Inflammatory macrophage treated with lipopolysaccharide for 4 hours (primary cell): ENCODE measurements at regions not wholly inside any gene's neighbourhood (a gene's known extent, or its start where the extent isn't known, plus 50 kb on each side); places are given as distances from the start of the nearest gene placed in this dataset.
"Not testable (repeated sequence)": the region's sequence is repeated elsewhere in the genome, so short reads cannot be mapped to it uniquely, and the experiment has no call there.

Source experiments
- DNase-seq: peaks from one replicate; pipeline ENCODE4 v3.0.0-alpha.2; 2020

DNA sequence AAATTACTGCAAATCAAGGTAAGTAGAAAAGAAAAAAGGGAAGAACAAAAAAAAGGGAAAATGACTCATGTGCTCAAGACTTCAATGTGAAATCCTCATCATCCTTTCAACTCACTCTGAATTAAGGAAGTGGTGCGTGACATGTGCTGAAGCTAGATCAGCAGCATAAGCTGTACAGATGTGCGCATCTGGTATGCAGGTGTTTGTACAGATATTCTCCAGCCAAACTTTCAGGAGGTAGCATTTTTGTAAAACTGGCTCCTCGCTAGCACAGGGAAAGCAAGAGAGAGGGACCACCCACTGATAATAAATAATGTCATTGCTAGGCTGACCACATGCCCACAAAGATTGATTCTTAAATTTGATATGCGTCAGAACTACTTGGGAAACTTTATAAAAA is 253.9 kb upstream of the RGMB start:
- no peak for DNase-seq

DNA sequence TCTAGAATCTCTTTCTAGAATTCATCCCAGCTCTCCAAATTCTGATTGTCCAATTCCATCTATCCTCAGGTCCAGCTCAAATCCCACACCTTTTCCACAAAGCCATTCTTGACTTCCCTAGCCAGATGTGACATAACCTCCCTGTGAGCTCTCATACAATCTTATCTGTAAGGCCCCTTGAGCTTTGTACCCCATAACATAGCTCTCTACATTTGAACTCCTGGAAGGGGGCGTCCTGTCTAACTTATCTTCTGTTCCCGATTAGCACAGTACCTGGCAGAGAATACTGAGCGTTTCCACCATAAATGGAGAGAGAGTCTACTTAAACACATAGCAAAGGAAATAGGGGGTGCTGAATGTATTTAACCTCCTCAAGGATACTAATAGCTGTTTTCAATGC is 251.6 kb upstream of the RGMB start:
- DNase-seq, result no peak

DNA sequence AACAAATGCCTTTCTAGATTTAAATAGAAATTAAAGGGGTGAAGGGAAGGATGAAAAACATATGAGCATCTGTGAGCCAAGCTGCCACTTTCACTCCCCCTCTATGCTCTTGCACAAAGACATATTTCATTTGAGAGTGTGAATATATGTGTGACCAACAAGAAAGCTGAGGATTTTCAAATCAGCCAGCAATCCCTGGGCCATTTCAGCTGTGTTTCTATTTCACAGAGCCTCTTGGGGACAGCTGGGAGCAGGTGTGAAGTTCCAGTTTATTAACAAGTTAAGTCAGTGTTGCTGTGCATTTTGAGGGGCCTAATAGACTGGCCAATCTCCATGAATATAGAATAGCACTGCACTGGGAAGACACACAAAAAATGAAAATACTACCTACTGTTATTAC is 248.7 kb upstream of the RGMB start:
- DNase-seq, result no peak

DNA sequence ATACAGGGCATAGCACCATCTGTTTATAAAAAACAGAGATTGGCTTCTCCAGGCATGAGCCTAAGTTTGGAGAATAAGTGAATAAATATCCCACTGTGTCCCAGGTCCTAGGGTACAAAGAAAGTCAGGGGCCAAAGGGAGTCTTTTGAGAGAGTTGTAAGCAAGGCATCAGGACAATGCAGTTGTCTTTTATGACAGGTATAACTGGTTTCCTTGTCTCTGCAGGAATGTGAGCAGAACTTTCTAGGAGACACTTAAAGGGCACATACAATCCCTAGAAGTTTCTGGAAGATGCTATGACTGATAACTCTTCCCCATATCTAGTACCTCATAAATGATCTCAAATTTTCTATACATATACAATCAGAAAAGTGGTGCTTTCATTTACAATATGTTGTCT is 245.6 kb upstream of the RGMB start:
- no peak for DNase-seq

DNA sequence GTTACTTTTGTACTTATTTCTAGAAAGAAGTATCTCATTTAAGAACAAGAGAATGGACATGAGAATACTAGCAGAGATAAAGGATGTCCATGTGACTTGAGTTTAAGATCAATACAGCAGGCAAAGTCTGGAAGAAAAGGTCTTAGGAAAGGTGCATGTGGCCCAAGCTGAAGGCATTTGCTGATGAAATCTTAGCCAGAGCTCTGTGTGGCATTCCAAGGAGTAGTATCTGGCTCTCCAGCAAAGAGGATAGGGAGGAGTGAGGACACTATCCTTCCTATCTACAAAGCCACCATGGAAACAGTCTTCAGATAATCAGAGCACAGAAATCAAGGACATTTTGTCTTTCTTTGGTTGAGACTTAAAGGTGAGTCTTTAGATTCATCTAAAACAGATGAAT is 244.1 kb upstream of the RGMB start:
- DNase-seq, result no peak

DNA sequence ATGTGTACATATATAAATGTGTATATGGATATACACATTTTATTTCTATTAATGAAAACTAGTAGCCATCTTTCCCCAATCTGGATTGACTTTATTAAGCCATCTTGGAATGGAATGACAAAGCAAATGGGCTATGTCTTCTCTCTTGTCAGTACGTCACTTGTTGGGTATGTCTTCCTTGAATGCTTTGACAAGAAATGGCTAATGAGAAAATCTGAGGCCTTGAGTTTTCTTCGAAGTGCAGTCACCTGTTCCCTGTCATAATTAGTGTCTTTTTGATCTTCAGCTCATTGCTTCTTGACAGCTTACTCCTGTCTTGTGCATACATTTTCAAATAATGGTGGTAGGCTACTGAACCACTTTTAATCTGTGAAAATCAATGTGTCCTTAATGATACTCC is 243.2 kb upstream of the RGMB start:
- DNase-seq, result no peak

DNA sequence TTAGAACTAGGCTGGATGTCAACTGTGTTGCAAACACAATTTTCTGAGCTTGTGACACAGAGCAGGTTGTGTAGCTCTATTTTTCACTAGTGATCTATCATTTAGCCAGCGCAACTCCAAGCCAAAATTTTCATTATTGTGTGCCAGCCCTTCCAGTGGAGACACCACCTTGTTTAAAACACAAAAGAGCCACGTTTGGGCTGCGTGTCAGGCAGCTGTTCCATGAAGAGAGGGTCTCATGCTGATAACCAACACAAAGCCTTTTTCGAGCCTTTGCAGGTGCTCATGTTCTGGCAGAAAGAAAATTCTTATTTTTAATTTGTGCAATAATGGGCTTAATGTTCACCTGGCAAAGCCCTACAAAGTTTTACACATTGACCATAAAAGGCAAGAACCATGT is 237.6 kb upstream of the RGMB start:
- no peak for DNase-seq

DNA sequence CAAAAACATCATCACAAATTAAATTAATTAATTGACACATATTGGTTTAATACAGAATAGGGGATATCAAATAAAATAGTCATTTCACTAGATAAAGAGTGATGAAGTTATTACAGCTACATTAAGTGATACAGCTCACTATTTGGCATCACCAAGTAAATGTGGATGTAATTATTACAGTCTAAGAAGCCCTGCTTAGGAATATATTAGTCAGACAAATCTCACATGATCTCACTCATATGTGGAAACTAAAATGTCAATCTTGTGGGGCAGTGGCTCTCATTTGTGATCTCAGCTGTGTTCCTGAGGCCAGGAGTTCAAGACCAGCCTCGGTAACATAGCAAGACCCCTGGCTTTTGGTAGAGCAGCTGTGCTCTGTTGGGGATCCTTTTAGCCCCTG is 233.4 kb upstream of the RGMB start:
- no peak for DNase-seq

DNA sequence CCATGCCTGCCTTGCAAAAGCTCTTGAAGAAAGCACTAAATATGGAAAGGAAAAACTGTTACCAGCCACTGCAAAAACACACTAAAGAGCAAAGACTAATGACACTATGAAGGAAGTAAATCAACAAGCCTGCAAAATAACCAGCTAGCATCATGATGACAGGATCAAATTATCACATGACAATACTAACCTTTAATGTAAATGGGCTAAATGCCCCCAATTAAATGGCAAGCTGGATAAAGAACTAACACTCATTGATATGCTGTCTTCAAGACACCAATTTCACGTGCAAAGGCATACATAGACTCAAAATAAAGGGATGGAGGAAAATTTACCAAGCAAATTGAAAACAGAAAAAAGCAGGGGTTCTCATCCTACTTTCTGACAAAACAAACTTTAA is 231.8 kb upstream of the RGMB start:
- DNase-seq, result no peak

DNA sequence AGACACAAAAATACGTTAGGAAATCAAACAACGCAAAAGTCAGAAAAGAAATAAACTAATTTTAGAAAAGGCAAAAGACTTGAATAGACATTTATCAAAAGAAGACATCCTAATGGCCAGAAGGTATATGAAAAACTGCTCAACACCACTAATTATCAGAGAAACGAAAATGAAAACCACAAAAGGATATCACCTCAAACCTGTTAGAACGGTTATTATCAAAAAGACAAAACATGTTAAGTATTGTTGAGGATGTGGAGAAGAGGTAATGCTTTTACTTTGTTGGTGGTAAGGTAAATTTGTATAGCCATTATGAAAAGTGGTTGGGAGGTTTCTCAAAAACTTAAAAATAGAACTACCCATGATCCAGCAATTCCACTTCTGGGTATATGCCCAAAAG is 230.0 kb upstream of the RGMB start:
- no peak for DNase-seq

DNA sequence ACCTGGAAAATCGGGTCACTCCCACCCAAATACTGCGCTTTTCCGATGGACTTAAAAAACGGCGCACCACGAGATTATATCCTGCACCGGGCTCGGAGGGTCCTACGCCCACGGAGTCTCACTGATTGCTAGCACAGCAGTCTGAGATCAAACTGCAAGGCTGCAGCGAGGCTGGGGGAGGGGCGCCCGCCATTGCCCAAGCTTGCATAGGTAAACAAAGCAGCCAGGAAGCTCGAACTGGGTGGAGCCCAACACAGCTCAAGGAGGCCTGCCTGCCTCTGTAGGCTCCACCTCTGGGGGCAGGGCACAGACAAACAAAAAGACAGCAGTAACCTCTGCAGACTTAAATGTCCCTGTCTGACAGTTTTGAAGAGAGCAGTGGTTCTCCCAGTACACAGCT is 226.5 kb upstream of the RGMB start:
- DNase-seq, result not testable (repeated sequence)

DNA sequence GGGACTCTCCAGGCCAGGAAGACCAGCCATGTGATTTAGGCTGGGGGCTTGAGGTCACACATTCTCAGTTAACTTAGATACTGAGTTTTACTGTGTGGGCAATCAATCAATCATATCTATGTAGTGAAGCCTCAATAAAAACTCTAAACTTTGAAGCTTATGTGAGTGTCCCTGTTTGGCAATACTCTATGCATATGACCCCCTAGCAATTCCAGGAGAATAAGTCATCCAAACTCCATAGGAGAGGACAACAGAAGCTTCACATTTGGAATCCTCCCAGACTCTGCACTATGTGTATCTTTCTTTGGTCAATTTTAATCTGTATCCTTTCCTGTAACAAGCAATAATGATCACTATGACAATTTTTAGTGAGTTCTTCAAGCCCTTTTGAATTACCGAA is 216.8 kb upstream of the RGMB start:
- DNase-seq, result no peak

DNA sequence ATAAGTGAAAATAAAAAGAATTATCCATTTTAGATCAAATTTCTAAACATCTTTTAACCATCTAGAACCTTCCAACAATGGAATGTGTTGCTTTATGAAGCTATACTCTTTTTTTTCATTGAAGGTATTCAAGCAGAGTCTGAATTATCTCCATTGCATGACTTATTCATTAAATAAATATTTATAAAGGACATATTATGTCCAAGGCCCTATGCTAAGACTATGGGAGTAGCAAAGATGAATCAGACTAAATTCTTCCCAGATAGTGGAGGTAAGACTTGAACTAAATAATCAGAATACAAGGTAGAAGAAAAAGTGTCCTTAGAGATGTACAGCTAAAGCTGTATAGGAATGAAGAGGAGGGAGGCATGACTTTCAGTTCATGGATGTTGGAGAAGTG is 215.5 kb upstream of the RGMB start:
- DNase-seq, result no peak

DNA sequence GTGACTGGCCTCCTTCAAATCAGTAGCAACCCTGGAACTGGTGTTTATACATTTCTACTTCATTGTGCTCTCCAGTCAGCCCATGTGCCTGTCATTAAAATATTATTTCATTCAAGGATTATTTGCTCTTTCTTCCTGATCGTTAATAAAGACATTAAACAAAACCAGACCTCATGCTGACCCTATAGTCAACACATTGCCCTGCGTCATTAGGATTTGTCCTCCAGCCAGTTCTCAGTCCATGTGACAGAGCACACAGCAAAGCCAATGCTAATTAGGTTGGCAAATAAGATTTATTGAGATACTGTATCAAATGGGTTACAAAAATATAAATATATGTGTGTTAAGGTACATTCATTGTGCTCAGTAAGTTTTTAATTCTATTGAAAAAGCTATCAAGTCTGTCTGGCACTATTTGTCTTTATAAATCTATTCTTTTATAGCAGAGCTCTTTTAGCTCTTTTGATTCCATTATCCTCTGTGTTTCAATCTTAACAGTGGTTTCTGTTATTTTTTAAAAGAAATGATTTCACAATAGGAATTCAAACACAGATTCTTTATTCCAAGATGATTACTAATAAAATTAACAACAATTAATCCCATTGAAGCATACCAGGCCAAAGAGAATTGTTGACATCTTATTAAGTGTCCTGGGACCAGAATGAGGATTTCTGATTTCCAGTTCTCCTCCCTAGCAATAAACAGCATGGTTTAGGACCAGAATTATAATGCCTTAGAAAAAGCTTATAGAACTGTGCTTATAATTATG is 209.4 kb upstream of the RGMB start:
- DNase-seq, result no peak

DNA sequence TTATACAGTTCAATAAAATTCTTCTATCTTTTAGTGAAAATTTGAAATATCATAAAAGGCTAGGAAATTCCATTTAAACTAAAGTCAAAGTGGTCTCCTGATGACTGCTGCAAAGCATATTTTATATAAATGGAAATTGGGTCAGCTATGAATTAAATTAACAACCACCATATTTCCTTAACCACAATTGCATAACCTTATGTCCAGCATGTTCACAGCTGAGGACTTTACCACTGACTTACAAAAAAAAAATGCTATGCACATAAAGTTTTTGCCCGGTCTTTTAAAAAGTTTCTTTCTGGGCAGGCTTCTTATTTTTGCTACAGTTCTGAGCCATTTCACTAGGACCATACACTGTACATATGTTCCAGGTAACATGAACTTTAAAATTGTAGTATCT is 208.6 kb upstream of the RGMB start:
- DNase-seq, result no peak

DNA sequence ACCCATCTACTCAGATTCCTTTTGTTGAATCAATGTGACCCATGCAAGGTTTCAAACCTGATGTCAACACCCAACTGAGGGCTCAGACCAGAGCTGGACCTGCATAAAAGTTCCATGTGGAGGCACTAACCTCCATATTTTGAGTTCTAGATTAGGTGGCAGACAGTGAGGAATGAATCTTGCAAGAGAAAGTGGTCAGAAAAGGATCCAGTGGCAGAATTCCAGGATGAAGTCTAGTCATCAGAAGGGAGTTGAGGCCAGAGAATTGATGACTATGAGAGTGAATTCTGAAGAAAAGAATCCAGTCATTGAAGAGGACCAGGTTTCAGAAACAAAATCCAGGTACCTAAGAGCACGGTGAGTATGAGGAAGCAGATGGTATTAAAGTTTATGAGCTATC is 205.1 kb upstream of the RGMB start:
- no peak for DNase-seq

DNA sequence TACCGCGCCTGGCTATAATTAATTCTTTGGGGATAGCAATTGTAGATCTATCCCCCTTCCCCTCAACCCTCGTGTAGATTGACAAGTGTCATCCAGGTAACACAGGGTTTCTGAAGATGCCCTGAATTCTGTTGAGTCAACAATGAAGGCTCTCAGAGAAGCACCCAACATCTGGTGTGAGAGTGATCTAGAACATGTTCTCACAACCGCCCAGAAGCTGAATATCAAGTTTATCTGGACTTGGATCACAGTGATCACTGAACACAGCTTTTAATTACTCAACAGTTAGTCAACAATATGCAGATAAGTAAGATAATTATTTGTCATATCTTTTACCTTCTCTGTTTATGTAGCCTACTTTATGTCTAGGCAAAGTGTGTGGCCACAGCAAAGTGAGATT is 204.2 kb upstream of the RGMB start:
- no peak for DNase-seq

DNA sequence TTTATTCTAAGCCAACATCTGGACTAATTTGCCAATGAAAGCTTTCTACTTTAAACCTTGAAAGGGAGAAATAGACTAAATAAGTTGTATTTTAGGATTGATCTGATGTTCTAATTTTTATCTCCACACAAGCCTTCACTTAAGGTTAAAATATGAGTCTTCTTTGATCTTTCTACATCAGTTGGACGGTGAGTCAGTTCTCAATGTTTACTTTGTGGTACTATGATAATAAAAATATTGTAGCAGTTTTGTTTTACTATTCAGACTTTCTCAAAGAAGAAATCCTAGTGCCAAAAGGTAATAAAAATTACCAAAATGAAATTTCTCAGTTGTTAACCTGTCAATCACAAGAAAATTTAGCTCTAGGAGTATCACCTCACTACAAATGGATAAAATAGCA is 203.5 kb upstream of the RGMB start:
- no peak for DNase-seq

DNA sequence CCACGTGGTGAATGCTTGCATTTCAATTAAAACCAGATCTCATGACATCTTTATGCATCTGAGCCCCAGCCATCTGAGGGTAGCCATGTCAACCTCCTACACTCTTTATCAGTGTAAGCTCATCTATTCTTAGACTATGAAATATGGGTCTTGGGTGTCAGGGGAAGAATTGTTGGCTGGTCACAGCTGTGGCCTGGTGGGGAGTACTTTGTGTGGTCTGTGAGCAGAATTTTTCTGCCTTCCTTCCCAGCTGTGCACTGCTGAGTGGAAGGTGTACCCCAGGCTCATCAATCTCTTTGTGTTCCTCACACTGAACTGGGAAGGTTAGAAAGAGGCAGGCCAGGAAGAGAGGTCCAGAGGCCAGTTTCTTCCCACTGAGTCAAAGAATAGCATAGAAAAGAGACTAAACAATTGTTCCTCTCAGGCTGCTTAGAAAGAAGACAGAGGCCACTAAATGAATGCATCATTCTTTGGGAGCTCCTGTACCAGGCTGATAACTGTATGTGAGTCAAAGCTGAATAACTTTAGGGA is 202.7 kb upstream of the RGMB start:
- DNase-seq, result no peak

DNA sequence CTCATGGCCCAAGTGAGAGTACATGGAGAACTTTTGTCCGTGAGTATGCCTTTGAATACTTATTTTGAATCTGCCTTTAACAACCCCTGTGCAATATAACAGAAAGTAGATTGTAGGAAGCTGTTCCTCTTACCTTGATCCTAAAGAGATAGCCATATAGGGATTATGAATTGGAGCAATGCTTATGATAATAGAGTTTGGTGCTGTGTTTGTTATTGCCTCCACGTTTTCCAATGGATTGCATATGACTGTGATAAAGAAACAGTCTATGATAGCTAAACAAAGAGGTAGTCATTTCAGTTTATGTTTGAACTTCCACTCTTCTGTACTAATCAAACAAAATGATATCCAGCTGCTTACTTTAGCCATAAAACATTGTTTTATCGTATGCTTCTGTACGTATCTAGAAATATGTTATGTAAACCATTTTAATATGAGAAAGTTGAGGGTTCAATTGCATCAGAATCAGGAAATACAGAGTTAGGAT is 199.6 kb upstream of the RGMB start:
- DNase-seq, result no peak

DNA sequence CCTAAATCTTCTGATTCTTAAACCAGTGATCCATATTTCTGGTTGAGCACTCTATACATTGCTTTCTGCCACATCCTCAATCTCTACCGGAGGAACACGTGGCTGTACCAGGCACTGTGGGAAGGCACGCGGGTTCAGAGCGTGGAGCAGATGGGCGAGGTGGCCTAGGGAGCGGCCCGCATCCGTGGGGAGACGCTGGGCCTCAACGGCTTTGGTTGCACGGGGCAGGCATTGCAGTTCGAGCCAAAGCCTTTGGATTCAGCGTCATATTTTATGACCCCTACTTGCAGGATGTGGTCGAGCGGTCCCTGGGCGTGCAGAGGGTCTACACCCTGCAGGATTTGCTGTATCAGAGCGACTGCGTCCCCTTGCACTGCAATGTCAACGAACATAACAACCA is 197.2 kb upstream of the RGMB start:
- DNase-seq, result no peak

DNA sequence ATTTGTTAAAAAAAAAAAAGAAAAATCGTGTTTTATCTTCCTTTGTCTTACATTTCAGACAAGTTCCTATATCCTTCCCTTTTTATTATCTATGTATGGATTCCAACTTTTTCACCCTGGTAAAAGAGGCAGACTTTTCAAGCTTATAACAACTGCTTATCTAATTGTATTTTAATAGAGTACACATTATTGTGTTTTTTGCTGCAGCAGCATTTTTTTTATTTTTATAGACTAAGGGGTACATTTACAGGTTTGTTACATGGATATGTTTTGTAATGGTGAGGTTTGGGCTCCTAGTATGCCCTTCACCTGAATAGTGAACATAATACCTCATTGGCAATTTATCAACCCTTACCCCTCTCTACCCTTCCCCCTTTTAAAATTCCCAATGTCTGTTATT is 195.0 kb upstream of the RGMB start:
- DNase-seq, result no peak

DNA sequence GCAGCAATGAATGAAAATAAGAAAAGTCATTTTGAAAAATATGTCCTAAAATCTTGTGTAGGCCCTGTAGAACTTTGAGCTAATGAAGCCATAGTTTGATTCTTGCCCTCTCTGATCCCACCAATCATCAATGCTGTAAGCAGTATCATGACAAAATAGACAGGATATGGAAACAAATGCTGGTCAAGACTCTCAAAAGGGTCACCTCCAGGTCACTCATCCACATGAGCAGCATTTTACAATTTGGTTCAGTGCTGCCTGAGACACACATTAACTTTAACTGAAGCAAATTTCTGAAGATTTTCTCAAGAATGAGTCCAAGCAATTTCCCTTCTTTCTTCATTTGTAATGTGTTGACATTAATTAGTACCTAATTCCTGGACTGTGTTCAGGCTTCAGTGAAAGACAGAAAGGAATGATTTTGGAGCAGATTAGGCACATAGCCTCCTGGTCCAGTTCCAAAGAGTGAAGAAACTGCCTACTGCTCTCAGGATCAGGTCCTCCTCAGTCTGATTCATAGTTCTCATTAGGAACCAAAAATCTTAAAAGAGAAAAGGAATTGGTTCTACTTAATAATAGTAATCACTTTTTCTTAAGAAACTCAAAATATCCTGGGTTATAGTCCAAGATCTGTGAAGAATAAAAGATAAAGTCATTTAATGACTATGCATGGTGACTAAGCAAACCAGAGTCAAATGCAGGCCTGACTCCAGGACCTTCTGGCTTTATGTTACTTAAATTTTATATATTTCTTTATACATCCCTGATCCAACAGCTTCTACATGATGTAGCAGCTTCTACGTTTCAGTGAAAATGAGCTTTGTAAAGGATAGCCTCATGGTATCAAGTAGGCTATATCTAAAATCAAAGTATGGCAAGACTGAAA is 192.1 kb upstream of the RGMB start:
- DNase-seq, result no peak

DNA sequence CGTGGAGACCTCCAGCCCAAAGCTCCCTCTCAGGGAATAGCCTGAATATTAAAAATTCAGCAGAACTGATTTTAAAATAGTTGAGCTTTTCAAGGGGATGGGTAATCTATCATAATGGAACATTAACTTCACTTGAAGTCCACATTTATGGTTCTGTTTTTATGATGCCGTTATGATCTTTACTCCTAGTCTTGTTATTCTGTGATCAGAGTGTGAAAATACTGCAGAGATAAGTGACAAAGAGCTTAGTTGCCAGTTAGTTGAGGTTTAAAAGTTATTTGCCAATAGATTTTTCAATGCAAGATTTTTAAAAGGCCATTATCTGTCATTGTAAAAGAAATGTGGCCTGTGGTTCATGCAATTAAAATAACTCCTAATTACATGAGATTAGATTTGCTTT is 189.9 kb upstream of the RGMB start:
- DNase-seq, result no peak
